ENCODE measurements at regions not wholly inside any gene's neighbourhood (a gene's known extent, or its start where the extent isn't known, plus 50 kb on each side); places are given as distances from the start of the nearest gene placed in this dataset.

- no peak for TF ChIP-seq CTCF (conservative IDR thresholded peaks at IDR 0.05; ENCODE audit: low read depth, low read length)
- no peak for TF ChIP-seq EZH2 (IDR thresholded peaks at IDR 0.05; ENCODE audit: borderline replicate concordance, low read depth, low read length, poor library complexity, severe bottlenecking)
These were observed 54.6 kb downstream of the ARHGAP35 start for GRCh38 chr19:46915386-46915785.
